ENCODE measurements at regions not wholly inside any gene's neighbourhood (a gene's known extent, or its start where the extent isn't known, plus 50 kb on each side); places are given as distances from the start of the nearest gene placed in this dataset.

DNA sequence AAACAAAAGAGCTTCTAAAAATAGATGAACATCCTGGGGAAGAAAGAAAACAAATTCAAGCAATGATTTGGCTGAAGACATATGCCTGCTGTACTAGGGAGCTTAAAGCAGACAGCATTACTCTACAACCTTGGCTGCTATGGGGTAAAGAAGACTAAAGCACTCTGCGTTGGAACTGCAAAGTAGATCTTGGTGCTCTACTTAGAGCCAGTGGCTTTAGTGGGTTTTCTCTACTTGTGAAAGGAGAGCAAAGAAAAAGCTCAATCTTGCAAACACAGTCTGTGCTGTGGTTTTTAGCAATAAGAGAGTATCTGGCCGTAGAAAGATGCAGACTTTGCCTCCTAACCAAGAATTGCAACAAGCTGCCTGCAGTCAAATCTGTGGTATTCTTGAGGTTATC, 334.7 kb upstream of the NDST3 start:
- Histone ChIP-seq H3K27ac (ENCODE audit: low read length) (no peak overlapping the region), H3K27me3 (ENCODE audit: insufficient read depth, low read depth, low read length) (no peaks in the 10 kb centered on the region), H3K36me3 (ENCODE audit: insufficient read depth, low read length) (no peaks in the 10 kb centered on the region), H3K9ac (ENCODE audit: low read length) (no peak overlapping the region), H2AFZ (ENCODE audit: low read depth, low read length) (no peak overlapping the region), H3K9me3 (ENCODE audit: low read length) (no peaks in the 10 kb centered on the region), H3K79me2 (replicated peaks; ENCODE audit: insufficient read depth, low read length) (no peaks in the 10 kb centered on the region), H3K9me2 (ENCODE audit: insufficient read depth, low read length) (no peaks in the 10 kb centered on the region), H3K4me3 (ENCODE audit: low read length) (no peak overlapping the region), H3F3A (ENCODE audit: insufficient read depth, low read length, poor library complexity, severe bottlenecking) (no peaks in the 10 kb centered on the region), H3K4me2 (ENCODE audit: low read length) (no peak overlapping the region), H4K20me1 (ENCODE audit: insufficient read depth) (no peaks in the 10 kb centered on the region)
- TF ChIP-seq TAF1 (IDR thresholded peaks at IDR 0.05; ENCODE audit: low read depth), result no peak
- no peak for TF ChIP-seq MXI1 (conservative IDR thresholded peaks at IDR 0.05; ENCODE audit: poor library complexity, severe bottlenecking)
- no peak for TF ChIP-seq EP300 (conservative IDR thresholded peaks at IDR 0.05; ENCODE audit: poor library complexity, severe bottlenecking)
- TF ChIP-seq SMC3 (conservative IDR thresholded peaks at IDR 0.05; ENCODE audit: poor library complexity), result no peak
- no peak for TF ChIP-seq RAD21 (conservative IDR thresholded peaks at IDR 0.05)
- TF ChIP-seq POLR2AphosphoS5 (IDR thresholded peaks at IDR 0.05), result no peak
- TF ChIP-seq, protein P1, sequence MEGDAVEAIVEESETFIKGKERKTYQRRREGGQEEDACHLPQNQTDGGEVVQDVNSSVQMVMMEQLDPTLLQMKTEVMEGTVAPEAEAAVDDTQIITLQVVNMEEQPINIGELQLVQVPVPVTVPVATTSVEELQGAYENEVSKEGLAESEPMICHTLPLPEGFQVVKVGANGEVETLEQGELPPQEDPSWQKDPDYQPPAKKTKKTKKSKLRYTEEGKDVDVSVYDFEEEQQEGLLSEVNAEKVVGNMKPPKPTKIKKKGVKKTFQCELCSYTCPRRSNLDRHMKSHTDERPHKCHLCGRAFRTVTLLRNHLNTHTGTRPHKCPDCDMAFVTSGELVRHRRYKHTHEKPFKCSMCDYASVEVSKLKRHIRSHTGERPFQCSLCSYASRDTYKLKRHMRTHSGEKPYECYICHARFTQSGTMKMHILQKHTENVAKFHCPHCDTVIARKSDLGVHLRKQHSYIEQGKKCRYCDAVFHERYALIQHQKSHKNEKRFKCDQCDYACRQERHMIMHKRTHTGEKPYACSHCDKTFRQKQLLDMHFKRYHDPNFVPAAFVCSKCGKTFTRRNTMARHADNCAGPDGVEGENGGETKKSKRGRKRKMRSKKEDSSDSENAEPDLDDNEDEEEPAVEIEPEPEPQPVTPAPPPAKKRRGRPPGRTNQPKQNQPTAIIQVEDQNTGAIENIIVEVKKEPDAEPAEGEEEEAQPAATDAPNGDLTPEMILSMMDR (IDR thresholded peaks at IDR 0.05; ENCODE audit: poor library complexity, severe bottlenecking), result no peak
- TF ChIP-seq, protein P2, sequence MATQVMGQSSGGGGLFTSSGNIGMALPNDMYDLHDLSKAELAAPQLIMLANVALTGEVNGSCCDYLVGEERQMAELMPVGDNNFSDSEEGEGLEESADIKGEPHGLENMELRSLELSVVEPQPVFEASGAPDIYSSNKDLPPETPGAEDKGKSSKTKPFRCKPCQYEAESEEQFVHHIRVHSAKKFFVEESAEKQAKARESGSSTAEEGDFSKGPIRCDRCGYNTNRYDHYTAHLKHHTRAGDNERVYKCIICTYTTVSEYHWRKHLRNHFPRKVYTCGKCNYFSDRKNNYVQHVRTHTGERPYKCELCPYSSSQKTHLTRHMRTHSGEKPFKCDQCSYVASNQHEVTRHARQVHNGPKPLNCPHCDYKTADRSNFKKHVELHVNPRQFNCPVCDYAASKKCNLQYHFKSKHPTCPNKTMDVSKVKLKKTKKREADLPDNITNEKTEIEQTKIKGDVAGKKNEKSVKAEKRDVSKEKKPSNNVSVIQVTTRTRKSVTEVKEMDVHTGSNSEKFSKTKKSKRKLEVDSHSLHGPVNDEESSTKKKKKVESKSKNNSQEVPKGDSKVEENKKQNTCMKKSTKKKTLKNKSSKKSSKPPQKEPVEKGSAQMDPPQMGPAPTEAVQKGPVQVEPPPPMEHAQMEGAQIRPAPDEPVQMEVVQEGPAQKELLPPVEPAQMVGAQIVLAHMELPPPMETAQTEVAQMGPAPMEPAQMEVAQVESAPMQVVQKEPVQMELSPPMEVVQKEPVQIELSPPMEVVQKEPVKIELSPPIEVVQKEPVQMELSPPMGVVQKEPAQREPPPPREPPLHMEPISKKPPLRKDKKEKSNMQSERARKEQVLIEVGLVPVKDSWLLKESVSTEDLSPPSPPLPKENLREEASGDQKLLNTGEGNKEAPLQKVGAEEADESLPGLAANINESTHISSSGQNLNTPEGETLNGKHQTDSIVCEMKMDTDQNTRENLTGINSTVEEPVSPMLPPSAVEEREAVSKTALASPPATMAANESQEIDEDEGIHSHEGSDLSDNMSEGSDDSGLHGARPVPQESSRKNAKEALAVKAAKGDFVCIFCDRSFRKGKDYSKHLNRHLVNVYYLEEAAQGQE (IDR thresholded peaks at IDR 0.05; ENCODE audit: borderline replicate concordance), result no peak
- no peak for TF ChIP-seq EZH2 (IDR thresholded peaks at IDR 0.05; ENCODE audit: borderline replicate concordance, insufficient read depth, low read length, poor library complexity, severe bottlenecking)

DNA sequence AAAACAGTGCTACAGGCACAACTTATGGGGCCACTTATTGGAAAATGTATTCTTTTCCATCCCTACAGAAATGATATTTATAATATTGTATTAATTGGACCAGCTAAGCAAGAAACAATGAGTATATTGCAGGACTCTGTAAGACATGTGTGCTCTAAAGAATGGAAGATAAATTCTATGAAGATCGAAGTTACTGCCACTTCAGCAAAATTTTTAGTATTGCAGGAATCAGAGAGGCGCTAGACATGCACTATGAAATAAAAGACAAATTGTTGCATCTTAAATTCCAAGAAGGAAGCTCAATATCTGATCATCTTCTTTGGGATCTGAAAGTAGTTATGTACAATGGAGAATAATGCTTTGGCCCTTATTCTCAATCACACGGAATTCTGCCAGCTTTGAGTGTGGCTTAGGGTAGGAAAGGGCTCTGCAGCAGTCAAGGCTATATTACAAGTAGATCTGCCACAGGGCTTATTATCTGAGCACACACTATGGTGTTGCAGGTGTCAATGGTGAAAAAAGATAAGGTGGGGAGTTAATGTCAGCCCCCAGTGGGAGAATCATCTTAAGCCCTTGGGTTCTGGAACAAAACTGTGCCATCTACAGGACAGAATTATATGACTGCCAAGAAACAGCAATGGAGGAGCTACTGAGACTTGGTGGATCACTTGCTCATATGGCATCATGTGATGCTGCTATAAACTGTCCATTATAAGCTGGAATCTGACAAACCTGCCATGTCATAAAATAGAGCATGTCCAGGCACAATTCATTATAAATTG, 334.0 kb upstream of the NDST3 start:
- Histone ChIP-seq H3K4me2 (ENCODE audit: low read length) (no peak overlapping the region), H3K36me3 (ENCODE audit: insufficient read depth, low read length) (no peaks in the 10 kb centered on the region)
- TF ChIP-seq TAF1 (IDR thresholded peaks at IDR 0.05; ENCODE audit: low read depth) (no peak), RAD21 (conservative IDR thresholded peaks at IDR 0.05) (no peak), POLR2AphosphoS5 (IDR thresholded peaks at IDR 0.05) (no peak), EZH2 (IDR thresholded peaks at IDR 0.05; ENCODE audit: borderline replicate concordance, insufficient read depth, low read length, poor library complexity, severe bottlenecking) (no peak), EP300 (conservative IDR thresholded peaks at IDR 0.05; ENCODE audit: poor library complexity, severe bottlenecking) (no peak)
- TF ChIP-seq, protein P1 (IDR thresholded peaks at IDR 0.05; ENCODE audit: poor library complexity, severe bottlenecking), result no peak
- TF ChIP-seq, protein P2 (IDR thresholded peaks at IDR 0.05; ENCODE audit: borderline replicate concordance), result no peak

More for the DNA sequence above, 334.0 kb upstream of the NDST3 start:
- Histone ChIP-seq H3K79me2 (replicated peaks; ENCODE audit: insufficient read depth, low read length) (no peaks in the 10 kb centered on the region), H4K20me1 (ENCODE audit: insufficient read depth) (no peaks in the 10 kb centered on the region), H3K27me3 (ENCODE audit: insufficient read depth, low read depth, low read length) (no peaks in the 10 kb centered on the region), H3K4me3 (ENCODE audit: low read length) (no peak overlapping the region), H3K9ac (ENCODE audit: low read length) (no peak overlapping the region), H3K9me3 (ENCODE audit: low read length) (no peaks in the 10 kb centered on the region), H3K27ac (ENCODE audit: low read length) (no peak overlapping the region), H3K9me2 (ENCODE audit: insufficient read depth, low read length) (no peaks in the 10 kb centered on the region), H3F3A (ENCODE audit: insufficient read depth, low read length, poor library complexity, severe bottlenecking) (no peaks in the 10 kb centered on the region), H2AFZ (ENCODE audit: low read depth, low read length) (no peak overlapping the region)
